ENCODE measurements at regions not wholly inside any gene's neighbourhood (a gene's known extent, or its start where the extent isn't known, plus 50 kb on each side); places are given as distances from the start of the nearest gene placed in this dataset.

GRCh38 chr3:140845882-140846281, 95.8 kb upstream of the SLC25A36 start:
- Histone ChIP-seq H3K9me2 (replicated peaks; ENCODE audit: control insufficient read depth, low read length) (no peaks in the 10 kb centered on the region), H3K36me3 (ENCODE audit: control insufficient read depth, low read length) (no peaks in the 10 kb centered on the region), H3K4me1 (ENCODE audit: control insufficient read depth, low read length) (peaks cover 69% of the 10 kb centered on the region), H3F3A (ENCODE audit: control insufficient read depth, insufficient read depth) (peaks cover 7% of the 10 kb centered on the region; the same call in 1 of the 2 replicates), H3K27me3 (ENCODE audit: control insufficient read depth, low read length) (no peaks in the 10 kb centered on the region), H3K27ac (ENCODE audit: low read depth, low read length) (peak overlapping the region; percentile 82), H3K4me2 (ENCODE audit: low read length) (peak overlapping the region; percentile 85), H3K4me3 (ENCODE audit: low read length) (peak overlapping the region; percentile 38), H3K9me3 (ENCODE audit: control insufficient read depth, insufficient read depth, low read length) (no peaks in the 10 kb centered on the region), H3K79me2 (ENCODE audit: control insufficient read depth, low read length) (no peaks in the 10 kb centered on the region), H4K20me1 (ENCODE audit: control insufficient read depth, insufficient read depth, low read depth, low read length) (no peaks in the 10 kb centered on the region)
- no peak for TF ChIP-seq EZH2phosphoT487 (IDR thresholded peaks at IDR 0.05; ENCODE audit: borderline replicate concordance, low read length)
- TF ChIP-seq, protein P1, sequence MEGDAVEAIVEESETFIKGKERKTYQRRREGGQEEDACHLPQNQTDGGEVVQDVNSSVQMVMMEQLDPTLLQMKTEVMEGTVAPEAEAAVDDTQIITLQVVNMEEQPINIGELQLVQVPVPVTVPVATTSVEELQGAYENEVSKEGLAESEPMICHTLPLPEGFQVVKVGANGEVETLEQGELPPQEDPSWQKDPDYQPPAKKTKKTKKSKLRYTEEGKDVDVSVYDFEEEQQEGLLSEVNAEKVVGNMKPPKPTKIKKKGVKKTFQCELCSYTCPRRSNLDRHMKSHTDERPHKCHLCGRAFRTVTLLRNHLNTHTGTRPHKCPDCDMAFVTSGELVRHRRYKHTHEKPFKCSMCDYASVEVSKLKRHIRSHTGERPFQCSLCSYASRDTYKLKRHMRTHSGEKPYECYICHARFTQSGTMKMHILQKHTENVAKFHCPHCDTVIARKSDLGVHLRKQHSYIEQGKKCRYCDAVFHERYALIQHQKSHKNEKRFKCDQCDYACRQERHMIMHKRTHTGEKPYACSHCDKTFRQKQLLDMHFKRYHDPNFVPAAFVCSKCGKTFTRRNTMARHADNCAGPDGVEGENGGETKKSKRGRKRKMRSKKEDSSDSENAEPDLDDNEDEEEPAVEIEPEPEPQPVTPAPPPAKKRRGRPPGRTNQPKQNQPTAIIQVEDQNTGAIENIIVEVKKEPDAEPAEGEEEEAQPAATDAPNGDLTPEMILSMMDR (IDR thresholded peaks at IDR 0.05; ENCODE audit: low read depth, low read length, poor library complexity, severe bottlenecking): no peak

GRCh38 chr3:140848666-140849065, 93.0 kb upstream of the SLC25A36 start:
- Histone ChIP-seq H4K20me1 (ENCODE audit: control insufficient read depth, insufficient read depth, low read depth, low read length) (no peaks in the 10 kb centered on the region), H3K4me1 (ENCODE audit: control insufficient read depth, low read length) (peaks cover 53% of the 10 kb centered on the region), H3K27me3 (ENCODE audit: control insufficient read depth, low read length) (no peaks in the 10 kb centered on the region), H3K9me2 (replicated peaks; ENCODE audit: control insufficient read depth, low read length) (no peaks in the 10 kb centered on the region), H3K27ac (ENCODE audit: low read depth, low read length) (no peak overlapping the region), H3F3A (ENCODE audit: control insufficient read depth, insufficient read depth) (peaks cover 7% of the 10 kb centered on the region; the same call in 1 of the 2 replicates), H3K4me2 (ENCODE audit: low read length) (no peak overlapping the region), H3K36me3 (ENCODE audit: control insufficient read depth, low read length) (no peaks in the 10 kb centered on the region), H3K79me2 (ENCODE audit: control insufficient read depth, low read length) (no peaks in the 10 kb centered on the region), H3K9me3 (ENCODE audit: control insufficient read depth, insufficient read depth, low read length) (no peaks in the 10 kb centered on the region), H3K4me3 (ENCODE audit: low read length) (no peak overlapping the region)
- TF ChIP-seq EZH2phosphoT487 (IDR thresholded peaks at IDR 0.05; ENCODE audit: borderline replicate concordance, low read length): no peak
- TF ChIP-seq, protein P1 (IDR thresholded peaks at IDR 0.05; ENCODE audit: low read depth, low read length, poor library complexity, severe bottlenecking): peak; percentile 26

DNA sequence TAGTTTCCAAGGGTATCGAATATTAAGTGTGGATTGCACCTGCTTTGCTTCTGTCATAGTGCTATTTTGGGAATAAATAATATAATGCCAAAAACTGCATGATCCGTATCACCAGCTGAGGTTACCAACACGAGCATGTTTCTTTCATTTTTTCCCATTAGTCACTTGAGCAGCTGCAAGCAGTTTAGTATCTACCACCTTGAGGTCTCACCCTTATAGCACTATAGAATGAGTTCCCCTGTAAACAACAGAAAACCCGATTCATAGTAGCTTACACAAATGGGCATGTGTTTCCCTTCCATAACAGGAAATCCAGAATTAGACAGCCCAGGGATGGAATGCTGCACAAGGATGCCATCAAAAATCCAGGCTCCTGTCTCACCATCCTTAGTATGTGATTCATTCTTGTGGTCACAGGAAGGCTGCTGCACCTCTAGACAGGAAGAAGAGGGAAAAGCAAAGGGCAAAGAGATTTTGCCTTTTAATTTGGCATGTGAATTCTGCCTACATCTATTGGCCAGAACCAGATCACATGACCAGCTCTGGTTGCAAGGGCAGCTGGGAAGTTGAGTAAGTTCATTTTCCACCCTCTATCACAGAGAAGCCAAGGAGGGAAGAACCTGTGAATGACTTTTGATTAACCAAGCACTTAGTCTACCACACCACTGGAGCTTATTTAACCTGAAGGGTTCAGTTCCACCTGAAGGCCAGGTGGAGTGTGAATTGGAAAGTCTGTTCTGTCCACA, 91.3 kb upstream of the SLC25A36 start:
- peaks cover 36% of the 10 kb centered on the region for H3K4me1 ChIP-seq (ENCODE audit: control insufficient read depth, low read length)
- no peaks in the 10 kb centered on the region for H3K9me3 ChIP-seq (ENCODE audit: control insufficient read depth, insufficient read depth, low read length)
- H4K20me1 ChIP-seq (ENCODE audit: control insufficient read depth, insufficient read depth, low read depth, low read length): no peaks in the 10 kb centered on the region
- H3K27me3 ChIP-seq (ENCODE audit: control insufficient read depth, low read length): no peaks in the 10 kb centered on the region
- no peaks in the 10 kb centered on the region for H3K36me3 ChIP-seq (ENCODE audit: control insufficient read depth, low read length)
- no peaks in the 10 kb centered on the region for H3K79me2 ChIP-seq (ENCODE audit: control insufficient read depth, low read length)
- TF ChIP-seq, protein P1 (IDR thresholded peaks at IDR 0.05; ENCODE audit: low read depth, low read length, poor library complexity, severe bottlenecking): no peak
- TF ChIP-seq EZH2phosphoT487 (IDR thresholded peaks at IDR 0.05; ENCODE audit: borderline replicate concordance, low read length): no peak
- H3K4me3 ChIP-seq (ENCODE audit: low read length): no peak overlapping the region
- no peaks in the 10 kb centered on the region for H3K9me2 ChIP-seq (replicated peaks; ENCODE audit: control insufficient read depth, low read length)
- H3K4me2 ChIP-seq (ENCODE audit: low read length): no peak overlapping the region
- H3F3A ChIP-seq (ENCODE audit: control insufficient read depth, insufficient read depth): peaks cover 5% of the 10 kb centered on the region; the same call in 1 of the 2 replicates
- H3K27ac ChIP-seq (ENCODE audit: low read depth, low read length): no peak overlapping the region

All from DOHH2 (cell line).